PC-9 (cell line): ENCODE measurements at regions not wholly inside any gene's neighbourhood (a gene's known extent, or its start where the extent isn't known, plus 50 kb on each side); places are given as distances from the start of the nearest gene placed in this dataset.

ENCODE experiments used
- EZH2 ChIP-seq: fragments of 200-600 bp; sonication (generic); IDR thresholded peaks from 2 replicates; pipeline ENCODE4 v1.8.0; 2017; ENCODE audit warnings: antibody characterized with exemption, low read depth
- TF ChIP-seq, protein P1 (sequence below): fragments of 200-600 bp; sonication (generic); conservative IDR thresholded peaks from 2 replicates; pipeline ENCODE4 v1.6.1; 2017; ENCODE audit warnings: mixed run types, antibody characterized with exemption, mild to moderate bottlenecking, moderate library complexity

DNA sequence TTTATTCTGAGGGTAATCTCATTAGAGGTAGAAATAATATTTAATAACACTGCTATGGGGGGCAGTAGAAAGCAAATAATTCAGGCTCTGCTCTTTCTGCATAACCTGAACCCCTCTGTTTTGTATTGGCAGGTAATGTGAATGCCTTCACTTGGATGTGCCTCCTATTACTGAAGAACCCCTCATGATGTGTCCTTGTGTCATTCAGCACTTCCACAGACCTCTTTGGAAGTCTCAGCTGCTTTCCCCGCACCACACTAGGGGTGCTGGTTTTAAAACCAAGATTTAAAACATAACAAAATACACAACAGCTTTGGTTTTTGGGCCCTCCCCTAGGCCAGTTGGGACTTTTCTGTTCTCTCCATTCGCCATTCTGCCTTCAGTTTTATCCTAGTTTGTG, 281.7 kb upstream of the MC4R start:
- TF ChIP-seq, protein P1, sequence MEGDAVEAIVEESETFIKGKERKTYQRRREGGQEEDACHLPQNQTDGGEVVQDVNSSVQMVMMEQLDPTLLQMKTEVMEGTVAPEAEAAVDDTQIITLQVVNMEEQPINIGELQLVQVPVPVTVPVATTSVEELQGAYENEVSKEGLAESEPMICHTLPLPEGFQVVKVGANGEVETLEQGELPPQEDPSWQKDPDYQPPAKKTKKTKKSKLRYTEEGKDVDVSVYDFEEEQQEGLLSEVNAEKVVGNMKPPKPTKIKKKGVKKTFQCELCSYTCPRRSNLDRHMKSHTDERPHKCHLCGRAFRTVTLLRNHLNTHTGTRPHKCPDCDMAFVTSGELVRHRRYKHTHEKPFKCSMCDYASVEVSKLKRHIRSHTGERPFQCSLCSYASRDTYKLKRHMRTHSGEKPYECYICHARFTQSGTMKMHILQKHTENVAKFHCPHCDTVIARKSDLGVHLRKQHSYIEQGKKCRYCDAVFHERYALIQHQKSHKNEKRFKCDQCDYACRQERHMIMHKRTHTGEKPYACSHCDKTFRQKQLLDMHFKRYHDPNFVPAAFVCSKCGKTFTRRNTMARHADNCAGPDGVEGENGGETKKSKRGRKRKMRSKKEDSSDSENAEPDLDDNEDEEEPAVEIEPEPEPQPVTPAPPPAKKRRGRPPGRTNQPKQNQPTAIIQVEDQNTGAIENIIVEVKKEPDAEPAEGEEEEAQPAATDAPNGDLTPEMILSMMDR = no peak
- TF ChIP-seq EZH2 = no peak
